ENCODE measurements at regions not wholly inside any gene's neighbourhood (a gene's known extent, or its start where the extent isn't known, plus 50 kb on each side); places are given as distances from the start of the nearest gene placed in this dataset.

DNA sequence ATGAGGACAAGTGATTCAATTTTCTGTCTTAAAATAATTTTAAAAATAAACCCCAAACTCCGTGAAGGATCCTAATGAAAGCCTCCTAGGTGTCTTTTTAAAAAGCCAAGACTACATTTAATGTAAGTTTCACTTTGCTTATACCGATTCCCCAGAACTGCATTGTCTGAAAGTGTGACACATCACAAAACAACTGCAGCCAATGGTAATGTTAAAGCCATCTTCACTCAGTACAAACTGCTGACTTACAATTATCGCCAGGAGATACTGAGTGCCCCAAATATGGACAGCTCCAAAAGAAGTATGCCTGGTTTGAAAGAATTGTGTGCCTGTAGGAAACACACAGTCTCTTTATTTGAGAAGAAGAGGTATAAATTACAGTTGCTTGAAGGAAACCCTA is 73.7 kb upstream of the SPANXB1 start:
- no peak for DNase-seq (ENCODE audit: low spot score in 2 of 2)
- Histone ChIP-seq H3K4me1 (no peaks in the 10 kb centered on the region), H3K27ac (no peak overlapping the region), H3K9me3 (no peaks in the 10 kb centered on the region), H3K36me3 (no peaks in the 10 kb centered on the region), H3K4me3 (no peak overlapping the region), H3K27me3 (no peaks in the 10 kb centered on the region)
- 77 to 90% methylated on average over 3 of the region's 3 CpGs for WGBS, 2 donors
- TF ChIP-seq EP300 (IDR thresholded peaks at IDR 0.05) (no peak), POLR2A (IDR thresholded peaks at IDR 0.05) (no peak)
- TF ChIP-seq, protein P1, sequence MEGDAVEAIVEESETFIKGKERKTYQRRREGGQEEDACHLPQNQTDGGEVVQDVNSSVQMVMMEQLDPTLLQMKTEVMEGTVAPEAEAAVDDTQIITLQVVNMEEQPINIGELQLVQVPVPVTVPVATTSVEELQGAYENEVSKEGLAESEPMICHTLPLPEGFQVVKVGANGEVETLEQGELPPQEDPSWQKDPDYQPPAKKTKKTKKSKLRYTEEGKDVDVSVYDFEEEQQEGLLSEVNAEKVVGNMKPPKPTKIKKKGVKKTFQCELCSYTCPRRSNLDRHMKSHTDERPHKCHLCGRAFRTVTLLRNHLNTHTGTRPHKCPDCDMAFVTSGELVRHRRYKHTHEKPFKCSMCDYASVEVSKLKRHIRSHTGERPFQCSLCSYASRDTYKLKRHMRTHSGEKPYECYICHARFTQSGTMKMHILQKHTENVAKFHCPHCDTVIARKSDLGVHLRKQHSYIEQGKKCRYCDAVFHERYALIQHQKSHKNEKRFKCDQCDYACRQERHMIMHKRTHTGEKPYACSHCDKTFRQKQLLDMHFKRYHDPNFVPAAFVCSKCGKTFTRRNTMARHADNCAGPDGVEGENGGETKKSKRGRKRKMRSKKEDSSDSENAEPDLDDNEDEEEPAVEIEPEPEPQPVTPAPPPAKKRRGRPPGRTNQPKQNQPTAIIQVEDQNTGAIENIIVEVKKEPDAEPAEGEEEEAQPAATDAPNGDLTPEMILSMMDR (IDR thresholded peaks at IDR 0.05): no peak

DNA sequence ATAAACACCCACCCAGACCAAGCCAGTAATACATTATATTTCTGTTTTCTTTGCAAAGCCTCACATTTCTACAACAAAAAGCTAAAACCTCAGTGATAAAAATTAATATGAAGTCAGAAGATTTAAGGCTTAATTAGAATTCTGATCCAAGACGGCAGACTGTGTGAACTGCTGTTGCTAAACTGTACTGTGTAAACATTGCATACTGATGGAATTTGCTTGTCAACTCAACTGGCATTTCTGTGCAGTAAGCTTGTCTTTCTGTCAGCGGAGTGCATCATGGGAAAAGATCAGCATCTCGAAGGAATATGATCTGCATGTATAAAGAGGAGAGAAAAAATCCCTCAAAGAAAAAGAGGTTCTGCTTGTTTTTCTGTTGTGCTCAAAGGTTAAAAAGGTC is 69.4 kb upstream of the SPANXB1 start:
- no peaks in the 10 kb centered on the region for H3K9me3 ChIP-seq
- DNase-seq (ENCODE audit: low spot score in 2 of 2): no peak
- no peak for TF ChIP-seq EP300 (IDR thresholded peaks at IDR 0.05)
- TF ChIP-seq, protein P1 (IDR thresholded peaks at IDR 0.05): no peak
- TF ChIP-seq POLR2A (IDR thresholded peaks at IDR 0.05): no peak
- H3K27me3 ChIP-seq: no peaks in the 10 kb centered on the region
- no peak overlapping the region for H3K27ac ChIP-seq
- no peak overlapping the region for H3K4me3 ChIP-seq
- no peaks in the 10 kb centered on the region for H3K4me1 ChIP-seq
- no peaks in the 10 kb centered on the region for H3K36me3 ChIP-seq
- WGBS, 2 donors: 30 to 41% methylated on average over 3 of the region's 3 CpGs

DNA sequence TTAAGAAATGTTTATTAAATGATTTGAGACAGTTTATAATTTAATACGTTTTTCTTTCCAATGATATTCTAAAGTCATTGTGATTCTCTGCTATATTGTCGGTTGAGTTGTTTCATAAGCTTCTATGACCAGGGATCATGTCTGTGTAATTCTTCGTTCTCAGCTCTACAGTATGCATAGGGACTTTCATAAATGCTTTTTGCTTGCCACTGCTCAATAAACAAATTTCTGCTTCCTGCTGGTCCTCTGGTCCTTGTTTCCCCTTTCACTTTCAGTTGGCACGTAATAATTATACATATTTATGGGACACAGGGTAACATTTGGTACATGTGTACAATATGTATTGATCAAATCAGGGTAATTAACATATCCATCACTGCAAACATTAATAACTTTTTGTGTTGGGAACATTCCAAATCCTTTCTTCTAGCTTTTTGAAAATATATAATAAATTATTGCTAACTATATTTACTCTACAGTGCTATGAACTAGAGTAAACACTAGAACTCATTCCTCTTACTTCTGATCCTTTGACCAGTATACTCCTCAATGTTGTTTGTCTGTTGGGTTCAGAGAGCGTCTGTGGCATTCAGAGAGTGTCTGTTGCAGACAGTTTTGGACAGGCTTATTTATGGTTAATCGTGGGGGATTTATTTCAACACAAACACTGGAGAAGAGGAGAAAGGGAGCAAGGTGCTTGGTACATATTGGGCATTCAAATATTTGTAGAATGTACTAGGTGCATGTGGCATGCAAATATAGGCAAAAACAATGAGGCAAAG is 68.3 kb upstream of the SPANXB1 start:
- TF ChIP-seq, protein P1 (IDR thresholded peaks at IDR 0.05): no peak
- TF ChIP-seq EP300 (IDR thresholded peaks at IDR 0.05) (no peak), POLR2A (IDR thresholded peaks at IDR 0.05) (no peak)
- Histone ChIP-seq H3K36me3 (no peaks in the 10 kb centered on the region), H3K27ac (no peak overlapping the region), H3K4me3 (no peak overlapping the region), H3K27me3 (no peaks in the 10 kb centered on the region), H3K9me3 (no peaks in the 10 kb centered on the region), H3K4me1 (no peaks in the 10 kb centered on the region)
- WGBS, 2 donors: 78 to 84% methylated on average over 6 of the region's 6 CpGs
- DNase-seq (ENCODE audit: low spot score in 2 of 2): no peak

DNA sequence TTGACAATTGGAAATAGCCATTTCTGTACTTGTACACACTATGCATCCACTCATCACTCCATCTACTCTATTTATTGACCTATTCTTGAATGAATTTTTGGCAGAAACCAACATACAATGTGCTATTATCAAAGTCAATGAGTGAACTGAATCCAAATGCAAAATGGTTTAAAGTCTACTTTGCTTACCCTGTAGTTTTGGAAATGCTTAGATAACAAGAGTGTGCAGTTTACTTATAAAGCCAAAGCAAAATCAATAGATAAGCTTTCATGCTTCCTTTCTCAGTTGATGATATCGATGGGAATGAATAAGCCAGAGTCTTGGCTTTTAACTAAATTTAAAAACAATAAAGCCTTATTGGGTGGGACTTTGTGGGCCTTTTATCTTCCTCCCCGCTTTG is 58.9 kb upstream of the SPANXB1 start:
- no peaks in the 10 kb centered on the region for H3K4me1 ChIP-seq
- 75 to 94% methylated on average over 2 of the region's 2 CpGs for WGBS, 2 donors
- no peak for DNase-seq (ENCODE audit: low spot score in 2 of 2)
- H3K27ac ChIP-seq: no peak overlapping the region
- H3K27me3 ChIP-seq: no peaks in the 10 kb centered on the region
- no peak overlapping the region for H3K4me3 ChIP-seq
- H3K9me3 ChIP-seq: no peaks in the 10 kb centered on the region
- TF ChIP-seq POLR2A (IDR thresholded peaks at IDR 0.05) (no peak), EP300 (IDR thresholded peaks at IDR 0.05) (no peak)
- TF ChIP-seq, protein P1 (IDR thresholded peaks at IDR 0.05): no peak
- H3K36me3 ChIP-seq: no peaks in the 10 kb centered on the region

DNA sequence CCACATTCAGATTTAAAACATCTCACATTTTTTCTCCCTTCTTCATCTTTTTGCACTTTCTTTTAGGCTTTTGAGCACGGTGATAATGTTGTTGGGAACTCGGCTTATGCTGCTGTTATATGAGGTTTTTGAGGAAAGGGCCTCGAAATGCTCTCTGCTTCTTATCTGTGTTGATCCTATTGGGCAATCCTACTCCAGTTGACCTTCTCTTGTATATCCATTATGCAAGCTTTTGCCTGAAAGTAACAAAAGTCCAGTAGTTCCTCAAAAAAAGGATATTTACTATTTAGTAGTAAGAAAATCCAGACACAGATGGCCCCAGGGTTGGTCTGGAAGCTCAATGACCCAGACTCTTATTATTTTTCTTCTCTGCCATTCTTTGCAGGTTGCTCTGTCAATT is 57.7 kb upstream of the SPANXB1 start:
- Histone ChIP-seq H3K27ac (no peak overlapping the region), H3K36me3 (no peaks in the 10 kb centered on the region), H3K27me3 (no peaks in the 10 kb centered on the region), H3K9me3 (no peaks in the 10 kb centered on the region), H3K4me1 (no peaks in the 10 kb centered on the region), H3K4me3 (no peak overlapping the region)
- WGBS, 2 donors: 85 to 94% methylated on average over 3 of the region's 3 CpGs
- no peak for TF ChIP-seq POLR2A (IDR thresholded peaks at IDR 0.05)
- TF ChIP-seq, protein P1 (IDR thresholded peaks at IDR 0.05): no peak
- no peak for TF ChIP-seq EP300 (IDR thresholded peaks at IDR 0.05)
- no peak for DNase-seq (ENCODE audit: low spot score in 2 of 2)
